ENCODE measurements at regions not wholly inside any gene's neighbourhood (a gene's known extent, or its start where the extent isn't known, plus 50 kb on each side); places are given as distances from the start of the nearest gene placed in this dataset.

GRCh38 chr5:108675736-108676135 is 72.0 kb upstream of the FER start:
- no peaks in the 10 kb centered on the region for H3K9me3 ChIP-seq (replicated peaks in 1 of 3)
- TF ChIP-seq CTCF (IDR thresholded peaks at IDR 0.05) (no peak), POLR2A (IDR thresholded peaks at IDR 0.05) (no peak)
- no peak overlapping the region for H3K27ac ChIP-seq
- no peaks in the 10 kb centered on the region for H3K27me3 ChIP-seq
- no peaks in the 10 kb centered on the region for H3K36me3 ChIP-seq (replicated peaks in 1 of 2)
- no peaks in the 10 kb centered on the region for H3K4me1 ChIP-seq (replicated peaks in 1 of 2)
- intact Hi-C loops (cut with DNase I), result no loop called here
- no peak for DNase-seq
- 90 to 98% (median 95%) methylated on average over 5 of the region's 5 CpGs for WGBS, 4 donors
- no peak overlapping the region for H3K4me3 ChIP-seq

- intact Hi-C loops (cut with DNase I), result no loop called here
- Histone ChIP-seq H3K27ac (no peak overlapping the region), H3K4me3 (no peak overlapping the region), H3K27me3 (no peaks in the 10 kb centered on the region), H3K9me3 (replicated peaks in 1 of 3) (no peaks in the 10 kb centered on the region), H3K36me3 (replicated peaks in 1 of 2) (no peaks in the 10 kb centered on the region), H3K4me1 (replicated peaks in 1 of 2) (no peaks in the 10 kb centered on the region)
- 54 to 66% (median 58%) methylated on average over 2 of the region's 2 CpGs for WGBS, 4 donors
- no peak for TF ChIP-seq CTCF (IDR thresholded peaks at IDR 0.05)
- no peak for TF ChIP-seq POLR2A (IDR thresholded peaks at IDR 0.05)
- DNase-seq, result no peak
Observed at GRCh38 chr5:108672639-108673038, 75.1 kb upstream of the FER start.

- WGBS, 4 donors, result 70 to 81% (median 78%) methylated on average over 7 of the region's 7 CpGs
- Histone ChIP-seq H3K27ac (no peak overlapping the region), H3K4me1 (replicated peaks in 1 of 2) (no peaks in the 10 kb centered on the region), H3K4me3 (no peak overlapping the region), H3K36me3 (replicated peaks in 1 of 2) (no peaks in the 10 kb centered on the region), H3K9me3 (replicated peaks in 1 of 3) (no peaks in the 10 kb centered on the region), H3K27me3 (no peaks in the 10 kb centered on the region)
- DNase-seq, result no peak
- TF ChIP-seq CTCF (IDR thresholded peaks at IDR 0.05) (no peak), POLR2A (IDR thresholded peaks at IDR 0.05) (no peak)
- intact Hi-C loops (cut with DNase I), result no loop called here
Observed at GRCh38 chr5:108670591-108671289, 77.0 kb upstream of the FER start.

- Histone ChIP-seq H3K4me3 (no peak overlapping the region), H3K9me3 (replicated peaks in 1 of 3) (no peaks in the 10 kb centered on the region), H3K36me3 (replicated peaks in 1 of 2) (no peaks in the 10 kb centered on the region), H3K27me3 (no peaks in the 10 kb centered on the region), H3K4me1 (replicated peaks in 1 of 2) (no peaks in the 10 kb centered on the region), H3K27ac (no peak overlapping the region)
- intact Hi-C loops (cut with DNase I), result no loop called here
- TF ChIP-seq CTCF (IDR thresholded peaks at IDR 0.05), result no peak
- TF ChIP-seq POLR2A (IDR thresholded peaks at IDR 0.05), result no peak
- DNase-seq, result no peak
- 83 to 87% (median 85%) methylated on average over 1 of the region's 1 CpG for WGBS, 4 donors
Observed at GRCh38 chr5:108669462-108669861, 78.2 kb upstream of the FER start.
